IPS-NIHi7 (cell line): ENCODE measurements at regions not wholly inside any gene's neighbourhood (a gene's known extent, or its start where the extent isn't known, plus 50 kb on each side); places are given as distances from the start of the nearest gene placed in this dataset.
"Not testable (repeated sequence)": the region's sequence is repeated elsewhere in the genome, so short reads cannot be mapped to it uniquely, and the experiment has no call there.

Source experiments
- DNase-seq: peaks from one replicate; pipeline ENCODE4 v3.0.0; 2012; ENCODE audit warnings: mixed read lengths; ENCODE audit errors: extremely low spot score

GRCh38 chr13:82010780-82011179, 1669.9 kb upstream of the SPRY2 start:
- no peak for DNase-seq

- no peak for DNase-seq
Observed at GRCh38 chr13:82002710-82003109, 1661.8 kb upstream of the SPRY2 start.

- DNase-seq: no peak
Observed at GRCh38 chr13:81995316-81995715, 1654.4 kb upstream of the SPRY2 start.

- peak; percentile 13 for DNase-seq
Observed at GRCh38 chr13:81990652-81991051, 1649.7 kb upstream of the SPRY2 start.

GRCh38 chr13:81988567-81988966, 1647.6 kb upstream of the SPRY2 start:
- DNase-seq: no peak

- peak; percentile 14 for DNase-seq
Observed at GRCh38 chr13:81987677-81988357, 1646.9 kb upstream of the SPRY2 start.

GRCh38 chr13:81987159-81987558, 1646.2 kb upstream of the SPRY2 start:
- peak; percentile 22 for DNase-seq

GRCh38 chr13:81986308-81986707, 1645.4 kb upstream of the SPRY2 start:
- peak; percentile 12 for DNase-seq

- DNase-seq: peak; percentile 63
Observed at GRCh38 chr13:81957121-81957520, 1616.2 kb upstream of the SPRY2 start.

- peak; percentile 40 for DNase-seq
Observed at GRCh38 chr13:81929988-81930387, 1589.1 kb upstream of the SPRY2 start.

GRCh38 chr13:81927347-81927746, 1586.4 kb upstream of the SPRY2 start:
- DNase-seq: no peak

GRCh38 chr13:81917810-81918209, 1576.9 kb upstream of the SPRY2 start:
- DNase-seq: no peak

GRCh38 chr13:81916461-81916860, 1575.5 kb upstream of the SPRY2 start:
- no peak for DNase-seq

GRCh38 chr13:81907787-81908372, 1567.0 kb upstream of the SPRY2 start:
- DNase-seq: no peak

GRCh38 chr13:81888855-81889254, 1547.9 kb upstream of the SPRY2 start:
- DNase-seq: no peak

GRCh38 chr13:81874681-81875661, 1534.0 kb upstream of the SPRY2 start:
- peak; percentile 78 for DNase-seq

- DNase-seq: no peak
Observed at GRCh38 chr13:81874253-81874652, 1533.3 kb upstream of the SPRY2 start.

- DNase-seq: peak; percentile 16
Observed at GRCh38 chr13:81872581-81872980, 1531.7 kb upstream of the SPRY2 start.

GRCh38 chr13:81871751-81872325, 1530.9 kb upstream of the SPRY2 start:
- DNase-seq: not testable (repeated sequence)

- DNase-seq: no peak
Observed at GRCh38 chr13:81848291-81848690, 1507.4 kb upstream of the SPRY2 start.

GRCh38 chr13:81846771-81847170, 1505.8 kb upstream of the SPRY2 start:
- no peak for DNase-seq

- DNase-seq: no peak
Observed at GRCh38 chr13:81821259-81821658, 1480.3 kb upstream of the SPRY2 start.
